ENCODE measurements at regions not wholly inside any gene's neighbourhood (a gene's known extent, or its start where the extent isn't known, plus 50 kb on each side); places are given as distances from the start of the nearest gene placed in this dataset.

- no peak for TF ChIP-seq CTCF (IDR thresholded peaks at IDR 0.05; ENCODE audit: low read depth, low read length, poor library complexity, severe bottlenecking)
- no peak for TF ChIP-seq EZH2phosphoT487 (IDR thresholded peaks at IDR 0.05; ENCODE audit: borderline replicate concordance, low read length)
These were observed 729.8 kb upstream of the SOX11 start for GRCh38 chr2:4962419-4962818.
